H9 (cell line): ENCODE measurements at regions not wholly inside any gene's neighbourhood (a gene's known extent, or its start where the extent isn't known, plus 50 kb on each side); places are given as distances from the start of the nearest gene placed in this dataset.

Experiments
- DNase-seq: peaks from one replicate; pipeline ENCODE4 v3.0.0-alpha.2; 2017
- H2AFZ ChIP-seq: one replicate; pipeline ENCODE4 v1.6.1; 2013; ENCODE audit warnings: mild to moderate bottlenecking, low read length, control low read depth, moderate library complexity
- H2AK5ac ChIP-seq: 2 replicates; pipeline ENCODE4 v1.6.1; 2013; ENCODE audit warnings: low read length, control low read depth, mixed read lengths; ENCODE audit not compliant: insufficient read length
- H2BK120ac ChIP-seq: one replicate; pipeline ENCODE4 v1.6.1; 2013; ENCODE audit warnings: low read depth, mild to moderate bottlenecking, low read length, control low read depth, inconsistent platforms; ENCODE audit not compliant: poor library complexity, severe bottlenecking
- H2BK12ac ChIP-seq: 2 replicates; pipeline ENCODE4 v1.6.1; 2013; ENCODE audit warnings: low read length, control low read depth, mixed read lengths, low read depth; ENCODE audit not compliant: insufficient read length
- H2BK15ac ChIP-seq: 2 replicates; pipeline ENCODE4 v1.6.1; 2013; ENCODE audit warnings: low read depth, low read length, control low read depth
- H2BK20ac ChIP-seq: one replicate; pipeline ENCODE4 v1.6.1; 2013; ENCODE audit warnings: low read depth, mild to moderate bottlenecking, low read length, control low read depth, inconsistent platforms; ENCODE audit not compliant: poor library complexity, severe bottlenecking
- H2BK5ac ChIP-seq: 2 replicates; pipeline ENCODE4 v1.6.1; 2013; ENCODE audit warnings: low read length, control low read depth, mixed read lengths; ENCODE audit not compliant: insufficient read length
- H3K14ac ChIP-seq: 2 replicates; pipeline ENCODE4 v1.6.1; 2013; ENCODE audit warnings: low read length, control low read depth; ENCODE audit not compliant: insufficient read depth
- H3K18ac ChIP-seq: 2 replicates; pipeline ENCODE4 v1.6.1; 2013; ENCODE audit warnings: low read depth, mild to moderate bottlenecking, mixed read lengths, low read length, control low read depth; ENCODE audit not compliant: insufficient read length
- H3K23ac ChIP-seq: 2 replicates; pipeline ENCODE4 v1.6.1; 2013; ENCODE audit warnings: low read length, control low read depth, mixed read lengths, low read depth; ENCODE audit not compliant: insufficient read length
- H3K23me2 ChIP-seq: 2 replicates; pipeline ENCODE4 v1.6.1; 2013; ENCODE audit warnings: low read depth, mild to moderate bottlenecking, mixed read lengths, low read length, control low read depth; ENCODE audit not compliant: insufficient read length, poor library complexity, severe bottlenecking
- H3K27ac ChIP-seq: 2 replicates; pipeline ENCODE4 v1.5.1; 2013; ENCODE audit warnings: low read length, control low read depth, mixed read lengths, low read depth; ENCODE audit not compliant: insufficient read length
- H3K27me3 ChIP-seq: 2 replicates; pipeline ENCODE4 v1.6.1; 2013; ENCODE audit warnings: low read length, control low read depth, inconsistent platforms; ENCODE audit not compliant: insufficient read depth
- H3K4ac ChIP-seq: 2 replicates; pipeline ENCODE4 v1.6.1; 2013; ENCODE audit warnings: low read depth, mild to moderate bottlenecking, control low read depth, inconsistent platforms, low read length, moderate library complexity
- H3K4me1 ChIP-seq: 2 replicates; pipeline ENCODE4 v1.6.1; 2013; ENCODE audit warnings: low read length, control low read depth, inconsistent platforms; ENCODE audit not compliant: insufficient read depth
- H3K4me2 ChIP-seq: 2 replicates; pipeline ENCODE4 v1.6.1; 2013; ENCODE audit warnings: low read length, control low read depth, mixed read lengths; ENCODE audit not compliant: insufficient read length, insufficient read depth
- H3K56ac ChIP-seq: 2 replicates; pipeline ENCODE4 v1.6.1; 2013; ENCODE audit warnings: low read depth, mild to moderate bottlenecking, mixed read lengths, low read length, control low read depth; ENCODE audit not compliant: insufficient read length
- H3K79me1 ChIP-seq: 2 replicates; pipeline ENCODE4 v1.6.1; 2013; ENCODE audit warnings: low read depth, mild to moderate bottlenecking, moderate library complexity, low read length, control low read depth, inconsistent platforms; ENCODE audit not compliant: insufficient read depth, poor library complexity, severe bottlenecking
- H3K79me2 ChIP-seq: 2 replicates; pipeline ENCODE4 v1.6.1; 2013; ENCODE audit warnings: low read length, control low read depth, inconsistent platforms; ENCODE audit not compliant: insufficient read depth
- H3K9ac ChIP-seq: 2 replicates; pipeline ENCODE4 v1.6.1; 2013; ENCODE audit warnings: low read length, control low read depth, mixed read lengths; ENCODE audit not compliant: insufficient read length; ENCODE audit errors: extremely low read depth
- H3K9me3 ChIP-seq: one replicate; pipeline ENCODE4 v1.6.1; 2013; ENCODE audit warnings: low read depth, low read length, inconsistent platforms; ENCODE audit not compliant: control insufficient read depth
- H3T11ph ChIP-seq: one replicate; pipeline ENCODE4 v1.6.1; 2013; ENCODE audit warnings: mild to moderate bottlenecking, low read length, control low read depth, inconsistent platforms
- H4K20me1 ChIP-seq: one replicate; pipeline ENCODE4 v1.6.1; 2013; ENCODE audit not compliant: control insufficient read depth, insufficient read length, insufficient read depth
- H4K5ac ChIP-seq: 2 replicates; pipeline ENCODE4 v1.6.1; 2013; ENCODE audit warnings: low read depth, mild to moderate bottlenecking, mixed read lengths, low read length, control low read depth; ENCODE audit not compliant: insufficient read length
- H4K8ac ChIP-seq: replicated peaks from 2 replicates; pipeline ENCODE4 v1.6.1; 2013; ENCODE audit warnings: low read length, control low read depth, mixed read lengths, low read depth; ENCODE audit not compliant: insufficient read length
- H4K91ac ChIP-seq: 2 replicates; pipeline ENCODE4 v1.6.1; 2013; ENCODE audit warnings: low read depth, mild to moderate bottlenecking, moderate library complexity, mixed read lengths, low read length, control low read depth; ENCODE audit not compliant: insufficient read length
- H3K27ac Mint-ChIP-seq, 3 experiments: 2 replicates in 2 of 3; 3 replicates in 1 of 3; pipeline ENCODE4 v1.8.0; 2020 to 2021; ENCODE audit warnings: mixed read lengths in 3 of 3, mild to moderate bottlenecking in 1 of 3, moderate library complexity in 1 of 3
- H3K27me3 Mint-ChIP-seq: 2 replicates; pipeline ENCODE4 v1.8.0; 2021; ENCODE audit warnings: low read depth, mild to moderate bottlenecking, moderate library complexity, mixed read lengths
- H3K36me3 Mint-ChIP-seq, 3 experiments: 2 replicates in 2 of 3; 3 replicates in 1 of 3; pipeline ENCODE4 v1.8.0; 2020 to 2021; ENCODE audit warnings: low read depth in 3 of 3, mixed read lengths in 3 of 3; ENCODE audit not compliant: insufficient read depth in 1 of 3
- H3K4me1 Mint-ChIP-seq, 2 experiments: 2 replicates each; pipeline ENCODE4 v1.8.0; 2020; ENCODE audit warnings: mixed read lengths in 2 of 2
- H3K4me3 Mint-ChIP-seq, 2 experiments: 2 replicates in 1 of 2; 3 replicates in 1 of 2; pipeline ENCODE4 v1.8.0; 2020 to 2021; ENCODE audit warnings: mild to moderate bottlenecking in 2 of 2, mixed read lengths in 2 of 2, moderate library complexity in 1 of 2
- H3K9me3 Mint-ChIP-seq, 2 experiments: 2 replicates in 1 of 2; 3 replicates in 1 of 2; pipeline ENCODE4 v1.8.0; 2020; ENCODE audit warnings: mild to moderate bottlenecking in 2 of 2, mixed read lengths in 2 of 2, moderate library complexity in 1 of 2
- WGBS: extraction: QIAGEN DNeasy Blood & Tissue Kit; methylation state at CpG from one replicate; pipeline ENCODE4 v1.1.7; 2013; ENCODE audit warnings: missing lambda C conversion rate, low lambda C conversion rate, mixed read lengths; ENCODE audit not compliant: insufficient read length; ENCODE audit errors: extremely low coverage; 5-methylcytosine and 5-hydroxymethylcytosine counted together
- TF ChIP-seq, protein P1 (sequence below): fragments of 200-600 bp; sonication (generic); conservative IDR thresholded peaks from 3 replicates; pipeline ENCODE4 v1.8.0; 2021; ENCODE audit warnings: antibody characterized with exemption, mild to moderate bottlenecking

DNA sequence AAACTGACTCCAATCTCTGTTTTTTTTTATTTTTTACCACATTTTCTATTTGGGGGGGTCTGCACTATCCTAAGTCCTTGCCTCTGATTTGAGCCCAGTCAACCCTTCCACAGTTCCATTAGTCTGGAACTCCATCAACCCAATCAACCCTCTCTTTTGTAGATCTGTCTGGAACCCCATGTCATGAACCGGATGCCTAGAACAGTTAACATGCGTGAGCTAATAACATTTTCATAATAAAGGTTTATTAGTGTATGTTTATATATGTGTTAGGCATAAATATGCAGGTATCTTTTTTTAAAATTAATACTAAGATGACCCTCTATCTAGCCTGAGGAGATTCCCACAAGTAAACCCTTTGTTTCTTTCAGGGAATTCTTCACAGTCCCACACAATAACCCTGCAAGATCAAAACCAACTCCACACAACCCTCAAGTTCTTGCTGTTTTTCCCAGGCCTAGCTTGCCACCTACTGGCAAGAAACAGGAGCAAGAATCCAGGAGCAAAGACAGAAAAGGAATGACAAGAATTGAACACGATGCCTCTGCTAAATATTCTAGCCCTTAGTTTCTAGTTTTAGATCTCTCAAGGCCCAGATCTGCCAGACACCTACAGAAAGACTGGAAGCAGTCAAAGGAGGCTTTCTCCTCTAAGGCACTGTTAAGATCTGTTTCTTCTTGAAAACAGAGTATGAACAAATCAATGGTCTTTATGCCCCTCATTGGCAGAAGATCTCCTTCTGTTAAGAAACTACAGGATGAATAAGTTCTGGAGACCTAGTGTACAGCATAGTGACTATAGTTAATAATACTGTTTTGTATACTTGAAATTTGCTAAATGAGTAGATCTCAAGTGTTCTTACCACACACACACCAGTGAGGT, 100.4 kb downstream of the TRIM36 start:
- H2BK12ac ChIP-seq: no peak overlapping the region
- H3K9me3 ChIP-seq: no peaks in the 10 kb centered on the region
- no peak overlapping the region for H2BK15ac ChIP-seq
- DNase-seq: peak; percentile 64
- TF ChIP-seq, protein P1, sequence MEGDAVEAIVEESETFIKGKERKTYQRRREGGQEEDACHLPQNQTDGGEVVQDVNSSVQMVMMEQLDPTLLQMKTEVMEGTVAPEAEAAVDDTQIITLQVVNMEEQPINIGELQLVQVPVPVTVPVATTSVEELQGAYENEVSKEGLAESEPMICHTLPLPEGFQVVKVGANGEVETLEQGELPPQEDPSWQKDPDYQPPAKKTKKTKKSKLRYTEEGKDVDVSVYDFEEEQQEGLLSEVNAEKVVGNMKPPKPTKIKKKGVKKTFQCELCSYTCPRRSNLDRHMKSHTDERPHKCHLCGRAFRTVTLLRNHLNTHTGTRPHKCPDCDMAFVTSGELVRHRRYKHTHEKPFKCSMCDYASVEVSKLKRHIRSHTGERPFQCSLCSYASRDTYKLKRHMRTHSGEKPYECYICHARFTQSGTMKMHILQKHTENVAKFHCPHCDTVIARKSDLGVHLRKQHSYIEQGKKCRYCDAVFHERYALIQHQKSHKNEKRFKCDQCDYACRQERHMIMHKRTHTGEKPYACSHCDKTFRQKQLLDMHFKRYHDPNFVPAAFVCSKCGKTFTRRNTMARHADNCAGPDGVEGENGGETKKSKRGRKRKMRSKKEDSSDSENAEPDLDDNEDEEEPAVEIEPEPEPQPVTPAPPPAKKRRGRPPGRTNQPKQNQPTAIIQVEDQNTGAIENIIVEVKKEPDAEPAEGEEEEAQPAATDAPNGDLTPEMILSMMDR: peak; percentile 88
- H3K9ac ChIP-seq: no peak overlapping the region
- peaks cover 6% of the 10 kb centered on the region; the same call in 1 of the 2 replicates for H3K4me1 ChIP-seq
- no peak overlapping the region for H3K27ac ChIP-seq
- no peak overlapping the region for H4K5ac ChIP-seq
- peak overlapping the region; percentile 28 for H2BK120ac ChIP-seq
- H3K4me3 Mint-ChIP-seq: no peak overlapping the region
- no peak overlapping the region for H3K27ac Mint-ChIP-seq
- no peak overlapping the region for H3K18ac ChIP-seq
- WGBS: no CpG with 5 or more reads among the region's 3 CpGs
- no peak overlapping the region for H3K4ac ChIP-seq
- no peak overlapping the region for H3T11ph ChIP-seq
- no peak overlapping the region for H4K8ac ChIP-seq
- H3K14ac ChIP-seq: no peak overlapping the region
- no peaks in the 10 kb centered on the region for H3K23me2 ChIP-seq
- H3K27me3 ChIP-seq: no peaks in the 10 kb centered on the region
- H2AFZ ChIP-seq: peak overlapping the region; percentile 94
- no peak overlapping the region for H2AK5ac ChIP-seq
- H4K20me1 ChIP-seq: no peaks in the 10 kb centered on the region
- no peaks in the 10 kb centered on the region for H3K79me2 ChIP-seq
- no peaks in the 10 kb centered on the region for H3K27me3 Mint-ChIP-seq
- no peak overlapping the region for H2BK20ac ChIP-seq
- H3K4me1 Mint-ChIP-seq: peaks cover 27% of the 10 kb centered on the region in 2 experiments
- H3K36me3 Mint-ChIP-seq: no peaks in the 10 kb centered on the region; a peak in 1 of 7 replicates
- no peaks in the 10 kb centered on the region for H3K79me1 ChIP-seq
- H3K56ac ChIP-seq: no peak overlapping the region
- no peak overlapping the region for H3K23ac ChIP-seq
- no peaks in the 10 kb centered on the region for H3K9me3 Mint-ChIP-seq
- H4K91ac ChIP-seq: no peak overlapping the region
- H2BK5ac ChIP-seq: no peak overlapping the region
- H3K4me2 ChIP-seq: no peak overlapping the region
